GM12878 (cell line): ENCODE measurements at regions not wholly inside any gene's neighbourhood (a gene's known extent, or its start where the extent isn't known, plus 50 kb on each side); places are given as distances from the start of the nearest gene placed in this dataset.

Source experiments
- ATAC-seq: fragments of 200-7000 bp; cut with Tn5 transposase; 3 replicates; pipeline ENCODE4 v1.9.1; 2020; ENCODE audit warnings: mild to moderate bottlenecking, moderate library complexity
- BruUV-seq: library from RNA; stranded (reverse); fragments of 400-500 nt; replicated peaks from 2 replicates; lab custom pipeline; 2021; lab: Mats Ljungman, UMichigan
- CTCF ChIA-PET: fragments of 300-600 bp; sonication (Branson Sonifier 250); formaldehyde crosslinking; extraction: SDS; loops from one replicate; lab custom pipeline; 2021; ENCODE audit warnings: inconsistent platforms; lab: Yijun Ruan, JAX
- POLR2A ChIA-PET: fragments of 350-600 bp; formaldehyde crosslinking; extraction: SDS; loops from one replicate; lab custom pipeline; 2021; ENCODE audit warnings: inconsistent platforms; lab: Charles Lee
- RAD21 ChIA-PET: fragments of 300-600 bp; sonication (Branson Sonifier 250); formaldehyde crosslinking; loops from one replicate; lab custom pipeline; 2023; ENCODE audit warnings: antibody characterized with exemption; ENCODE audit not compliant: unreplicated experiment; lab: Charles Lee
- SMC1A ChIA-PET: fragments of 300-600 bp; sonication (Branson Sonifier 250); formaldehyde crosslinking; loops from one replicate; lab custom pipeline; 2023; ENCODE audit not compliant: unreplicated experiment, uncharacterized antibody; lab: Charles Lee
- DNase-seq: peaks from one replicate; pipeline ENCODE4 v3.0.0-alpha.2; 2011; ENCODE audit warnings: low read depth, low spot score
- FAIRE-seq: peaks from 3 replicates; lab custom pipeline; 2011; peaks lifted over from hg19 to GRCh38; lab: Jason Lieb, UNC
- H2AFZ ChIP-seq: 2 replicates; pipeline ENCODE4 v1.6.0; 2011; ENCODE audit warnings: low read depth, low read length, control low read depth; ENCODE audit not compliant: control insufficient read depth
- H3K27ac ChIP-seq: 2 replicates; pipeline ENCODE4 v1.5.1; 2011; ENCODE audit warnings: control low read depth; ENCODE audit not compliant: control insufficient read depth, insufficient read depth
- H3K27me3 ChIP-seq, 2 experiments: replicated peaks in 1 of 2; 2 replicates each; pipeline versions ENCODE4 v1.6.0 to v1.6.1; 2011; ENCODE audit warnings: low read length in 1 of 2; ENCODE audit not compliant: control insufficient read depth in 2 of 2, insufficient read depth in 2 of 2
- H3K36me3 ChIP-seq, 2 experiments: 2 replicates each; pipeline ENCODE4 v1.5.1; 2011; ENCODE audit warnings: low read length in 1 of 2; ENCODE audit not compliant: control insufficient read depth in 2 of 2, insufficient read depth in 2 of 2
- H3K4me1 ChIP-seq: 2 replicates; pipeline ENCODE4 v1.6.1; 2011; ENCODE audit warnings: mild to moderate bottlenecking, low read length, moderate library complexity, mixed read lengths; ENCODE audit not compliant: control insufficient read depth, insufficient read depth
- H3K4me2 ChIP-seq: 2 replicates; pipeline ENCODE4 v1.6.0; 2011; ENCODE audit warnings: control low read depth; ENCODE audit not compliant: control insufficient read depth, insufficient read depth
- H3K4me3 ChIP-seq: fragments of 200-600 bp; sonication (generic); 2 replicates; pipeline ENCODE4 v1.5.1; 2016
- H3K79me2 ChIP-seq: 2 replicates; pipeline ENCODE4 v1.6.0; 2011; ENCODE audit warnings: low read length; ENCODE audit not compliant: control insufficient read depth, insufficient read depth
- H3K9ac ChIP-seq: 2 replicates; pipeline ENCODE4 v1.8.0; 2011; ENCODE audit warnings: low read length, control low read depth, mixed read lengths; ENCODE audit not compliant: control insufficient read depth, insufficient read depth
- H3K9me3 ChIP-seq: replicated peaks from 3 replicates; pipeline ENCODE4 v1.5.1; 2011; ENCODE audit warnings: mild to moderate bottlenecking, low read length; ENCODE audit not compliant: control insufficient read depth, insufficient read depth
- H4K20me1 ChIP-seq: 2 replicates; pipeline ENCODE4 v1.6.0; 2011; ENCODE audit not compliant: control insufficient read depth, insufficient read depth
- BCL11A ChIP-seq: IDR thresholded peaks from 2 replicates; pipeline ENCODE4 v1.6.1; 2011; ENCODE audit warnings: low read depth, low read length
- CUX1 ChIP-seq: IDR thresholded peaks from 2 replicates; pipeline ENCODE4 v1.6.1; 2012; ENCODE audit warnings: improper control_type of control experiment, low read depth, low read length; ENCODE audit not compliant: insufficient replicate concordance
- FOXM1 ChIP-seq: IDR thresholded peaks from 2 replicates; pipeline ENCODE4 v1.6.1; 2012; ENCODE audit warnings: low read depth, mild to moderate bottlenecking, inconsistent platforms, low read length, moderate library complexity
- GATAD2B ChIP-seq: fragments of 450-650 bp; conservative IDR thresholded peaks from 2 replicates; pipeline ENCODE4 v1.6.1; 2017; ENCODE audit warnings: low read depth, mild to moderate bottlenecking, moderate library complexity
- HDAC6 ChIP-seq: fragments of 200-600 bp; sonication (generic); IDR thresholded peaks from one replicate; pipeline ENCODE4 v1.8.0; 2017; ENCODE audit warnings: antibody characterized with exemption; ENCODE audit not compliant: unreplicated experiment
- SIX5 ChIP-seq: IDR thresholded peaks from 2 replicates; pipeline ENCODE4 v1.6.1; 2011; ENCODE audit warnings: mild to moderate bottlenecking, low read depth, low read length, moderate library complexity; ENCODE audit not compliant: severe bottlenecking
- YY1 ChIP-seq: IDR thresholded peaks from 2 replicates; pipeline ENCODE4 v1.6.1; 2011; ENCODE audit warnings: low read depth, mild to moderate bottlenecking, low read length
- ZNF687 ChIP-seq: fragments of 450-650 bp; IDR thresholded peaks from 2 replicates; pipeline ENCODE4 v1.6.1; 2017; ENCODE audit warnings: mild to moderate bottlenecking, moderate library complexity
- whole genome bisulfite sequencing: methylation state at CpG from one replicate; pipeline ENCODE4 v1.1.6; 2016; ENCODE audit warnings: low lambda C conversion rate; ENCODE audit not compliant: insufficient replicate concordance, insufficient coverage; ENCODE audit errors: missing lambda C conversion rate; 5-methylcytosine and 5-hydroxymethylcytosine counted together
- in situ Hi-C: fragments of 300-500 bp; cut with MboI; formaldehyde crosslinking; loops from 9 replicates; pipeline ENCODE4 v1.14.3; 2018; ENCODE audit warnings: mixed read lengths
- intact Hi-C: fragments of 100-400 bp; cut with micrococcal nuclease; formaldehyde crosslinking; loops from one replicate; pipeline ENCODE4 v1.14.2; 2022; ENCODE audit not compliant: unreplicated experiment

- no peak for FAIRE-seq
- intact Hi-C loops, result no loop called here
- Histone ChIP-seq H3K27ac (no peak overlapping the region), H3K4me2 (no peak overlapping the region), H3K36me3 (no peaks in the 10 kb centered on the region), H2AFZ (no peak overlapping the region), H3K27me3 (no peaks in the 10 kb centered on the region), H3K4me3 (no peak overlapping the region), H3K4me1 (no peaks in the 10 kb centered on the region), H3K9ac (no peak overlapping the region), H3K79me2 (no peaks in the 10 kb centered on the region), H4K20me1 (no peaks in the 10 kb centered on the region), H3K9me3 (no peaks in the 10 kb centered on the region)
- ATAC-seq, result no peak
- 37% methylated on average over 2 of the region's 2 CpGs for whole genome bisulfite sequencing
- BruUV-seq, result no TSS peak
- ChIA-PET CTCF (interaction anchor here (1.0 to 1.2 kb wide), 2 partner anchors 192 to 314 kb away, joined by 3 read pairs; no protein-coding TSS in a partner anchor), SMC1A (interaction anchor here (0.6 to 0.8 kb wide), 2 partner anchors 10 to 669 kb away, joined by 3 to 4 read pairs; no protein-coding TSS in a partner anchor), POLR2A (no interaction called here), RAD21 (no interaction called here)
- in situ Hi-C loops, result no loop called here
- TF ChIP-seq YY1 (no peak), BCL11A (no peak), GATAD2B (no peak), CUX1 (no peak), SIX5 (no peak), HDAC6 (no peak), ZNF687 (no peak), FOXM1 (no peak)
- DNase-seq, result no peak
These were observed 54.3 kb upstream of the CCDC91 start for GRCh38 chr12:28135801-28136439.
